ENCODE measurements at regions not wholly inside any gene's neighbourhood (a gene's known extent, or its start where the extent isn't known, plus 50 kb on each side); places are given as distances from the start of the nearest gene placed in this dataset.
A peak's percentile ranks its signal among the peaks of the same experiment; 100 is the strongest.
"Not testable (repeated sequence)": the region's sequence is repeated elsewhere in the genome, so short reads cannot be mapped to it uniquely, and the experiment has no call there.

DNA sequence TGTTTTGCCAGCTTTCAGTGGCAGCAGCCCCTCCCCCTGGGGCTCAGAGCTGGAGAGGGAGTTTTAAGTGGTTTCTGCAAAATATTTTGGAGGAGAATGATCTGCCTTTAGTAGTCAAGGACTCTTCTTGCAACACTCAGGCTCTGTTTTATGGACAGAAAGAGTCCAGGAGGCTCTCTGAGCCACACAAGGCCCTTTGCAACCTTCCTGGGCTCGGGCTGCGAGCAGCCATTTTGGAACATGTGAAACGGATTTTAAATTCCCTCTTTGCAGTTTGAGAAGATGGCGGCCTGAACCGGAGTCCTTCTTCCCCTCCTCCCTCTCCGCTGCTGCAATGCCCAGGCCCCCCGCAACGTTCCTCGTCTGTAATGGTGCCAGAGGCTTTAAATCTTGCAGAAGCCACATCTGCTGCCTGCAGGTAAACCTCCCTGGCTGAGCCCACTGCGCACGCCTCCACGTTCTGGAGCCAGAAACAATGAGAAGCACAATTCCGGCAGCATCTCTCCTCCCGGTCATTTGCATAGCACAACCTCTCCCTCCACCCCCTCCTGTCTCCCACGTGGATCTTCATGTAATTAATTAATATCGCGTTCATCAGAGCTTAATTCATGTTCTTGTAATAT is 386.1 kb downstream of the SEC14L1 start:
- Mint-ChIP-seq H3K9me3 (no peaks in the 10 kb centered on the region), H3K27me3 (peaks cover 3% of the 10 kb centered on the region), H3K27ac (no peak overlapping the region), H3K4me3 (no peak overlapping the region), H3K4me1 (no peaks in the 10 kb centered on the region), H3K36me3 (no peaks in the 10 kb centered on the region)

DNA sequence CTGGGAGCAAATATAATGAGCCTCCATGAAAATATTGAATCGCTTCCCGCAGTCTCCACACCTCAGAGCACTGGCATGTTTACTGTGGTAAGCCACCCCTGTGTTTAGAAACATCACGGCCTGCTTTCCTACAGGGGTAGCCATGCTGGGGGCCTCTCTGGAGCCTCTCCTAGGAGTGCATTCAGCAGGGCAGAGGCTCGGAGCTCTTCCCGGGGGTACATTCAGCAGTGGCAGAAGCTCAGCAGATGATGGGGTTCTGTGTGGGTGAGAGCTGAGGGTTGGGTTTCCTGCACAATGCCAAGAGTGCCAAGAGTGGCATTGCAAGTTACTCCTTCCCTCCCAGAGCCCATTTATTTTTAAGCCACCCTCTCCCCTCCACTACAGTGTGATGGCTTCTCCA is 386.6 kb downstream of the SEC14L1 start:
- peaks cover under 1% of the 10 kb centered on the region for H3K4me1 Mint-ChIP-seq
- H3K4me3 Mint-ChIP-seq = no peak overlapping the region
- peaks cover 3% of the 10 kb centered on the region for H3K27me3 Mint-ChIP-seq
- H3K27ac Mint-ChIP-seq = no peak overlapping the region
- no peaks in the 10 kb centered on the region for H3K36me3 Mint-ChIP-seq
- no peaks in the 10 kb centered on the region for H3K9me3 Mint-ChIP-seq

DNA sequence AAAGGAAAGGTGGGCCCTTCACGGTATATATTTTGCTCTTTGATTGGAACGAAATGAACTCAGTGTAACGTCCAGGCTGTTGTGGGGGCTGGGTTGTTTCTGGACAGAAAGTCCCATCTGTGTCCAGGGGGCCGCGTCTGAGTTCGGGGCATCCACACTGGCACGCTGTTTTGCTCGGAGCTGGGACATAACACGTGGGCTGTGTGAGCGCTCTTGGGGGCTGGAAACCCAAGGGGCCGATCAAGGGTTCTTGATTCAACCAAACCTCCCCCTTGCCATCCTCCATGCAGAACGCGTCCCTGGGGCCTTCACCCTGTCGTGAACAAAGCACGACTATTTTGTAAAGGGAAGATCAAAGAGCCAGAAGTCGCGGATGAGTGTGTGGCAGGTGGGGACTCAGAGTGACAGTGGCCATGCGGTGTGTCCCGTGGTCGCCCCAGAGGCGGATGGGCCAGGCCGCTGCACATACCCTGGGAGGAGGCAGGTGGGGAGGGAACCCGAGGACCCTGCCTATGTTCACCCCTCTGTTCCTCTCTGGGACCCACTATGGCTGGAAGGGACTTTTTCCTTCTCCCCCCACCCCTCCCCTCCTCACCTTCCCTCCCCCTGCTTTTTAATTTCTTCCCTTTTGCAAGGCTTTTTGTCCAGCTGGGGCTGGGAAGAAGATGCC is 387.2 kb downstream of the SEC14L1 start:
- Mint-ChIP-seq H3K4me3 (peak overlapping the region; percentile 55), H3K4me1 (peaks cover 4% of the 10 kb centered on the region), H3K27ac (no peak overlapping the region), H3K9me3 (no peaks in the 10 kb centered on the region), H3K27me3 (peaks cover 3% of the 10 kb centered on the region), H3K36me3 (no peaks in the 10 kb centered on the region)

DNA sequence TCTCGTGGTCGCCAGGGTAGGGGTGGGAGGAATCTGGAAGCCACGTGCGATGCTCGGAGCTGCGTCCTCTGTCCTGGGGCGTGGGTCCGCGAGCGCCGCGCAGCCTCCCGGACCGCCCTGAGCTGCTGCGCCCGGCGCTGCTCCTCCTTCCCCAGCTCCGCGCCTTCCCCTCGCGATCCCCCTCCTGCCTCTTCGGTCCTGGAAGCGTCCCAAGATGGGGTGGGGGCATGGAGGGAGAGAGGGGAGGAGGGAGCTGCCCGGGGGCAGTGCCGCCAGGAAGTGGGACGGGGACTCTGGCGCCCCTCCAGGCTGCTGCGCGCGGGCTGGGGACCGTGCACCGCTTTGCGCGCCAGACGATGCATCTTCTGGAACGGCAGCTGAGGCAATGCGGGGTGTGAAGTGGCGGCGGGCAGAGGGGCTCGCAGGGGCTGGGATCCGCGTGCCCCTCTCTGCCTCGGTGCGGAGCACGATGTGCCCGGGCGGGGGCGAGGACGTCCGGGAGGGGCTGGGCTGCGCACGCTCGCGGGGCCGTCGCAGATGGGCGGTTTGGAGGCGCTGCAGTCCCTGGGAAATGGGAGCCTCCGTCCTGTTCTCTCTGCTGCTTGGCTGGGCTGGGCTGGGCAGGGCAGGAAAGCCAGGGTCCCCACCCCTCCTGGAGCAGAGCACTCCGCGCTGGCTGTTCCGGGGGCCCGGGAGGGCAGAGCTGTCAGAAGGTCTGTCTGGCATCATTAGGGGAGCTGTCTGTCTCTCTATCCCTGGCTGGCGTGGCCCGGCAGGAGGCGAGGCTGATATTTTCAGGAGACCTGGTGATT is 388.0 kb downstream of the SEC14L1 start:
- Mint-ChIP-seq H3K27ac (no peak overlapping the region), H3K36me3 (no peaks in the 10 kb centered on the region), H3K4me3 (peak overlapping the region; percentile 54), H3K4me1 (peaks cover 4% of the 10 kb centered on the region), H3K27me3 (peaks cover 3% of the 10 kb centered on the region), H3K9me3 (no peaks in the 10 kb centered on the region)

GRCh38 chr17:77529328-77529650 is 388.5 kb downstream of the SEC14L1 start:
- H3K4me3 Mint-ChIP-seq = peak overlapping the region; percentile 54
- H3K27ac Mint-ChIP-seq = no peak overlapping the region
- H3K9me3 Mint-ChIP-seq = no peaks in the 10 kb centered on the region
- H3K4me1 Mint-ChIP-seq = peaks cover 4% of the 10 kb centered on the region
- H3K36me3 Mint-ChIP-seq = peaks cover 1% of the 10 kb centered on the region
- H3K27me3 Mint-ChIP-seq = peaks cover 3% of the 10 kb centered on the region

GRCh38 chr17:77530591-77530990 is 389.8 kb downstream of the SEC14L1 start:
- peaks cover 4% of the 10 kb centered on the region for H3K4me1 Mint-ChIP-seq

GRCh38 chr17:77531002-77531401 is 390.2 kb downstream of the SEC14L1 start:
- peaks cover 4% of the 10 kb centered on the region for H3K4me1 Mint-ChIP-seq
- H3K4me3 Mint-ChIP-seq = no peak overlapping the region
- no peak overlapping the region for H3K27ac Mint-ChIP-seq
- peaks cover 3% of the 10 kb centered on the region for H3K36me3 Mint-ChIP-seq
- no peaks in the 10 kb centered on the region for H3K9me3 Mint-ChIP-seq
- H3K27me3 Mint-ChIP-seq = peaks cover 3% of the 10 kb centered on the region

More at GRCh38 chr17:77530591-77530990, 389.8 kb downstream of the SEC14L1 start:
- Mint-ChIP-seq H3K36me3 (peaks cover 3% of the 10 kb centered on the region), H3K27ac (no peak overlapping the region), H3K4me3 (no peak overlapping the region), H3K9me3 (no peaks in the 10 kb centered on the region), H3K27me3 (peaks cover 3% of the 10 kb centered on the region)

- Mint-ChIP-seq H3K36me3 (peaks cover 3% of the 10 kb centered on the region), H3K9me3 (no peaks in the 10 kb centered on the region), H3K27ac (no peak overlapping the region), H3K4me3 (no peak overlapping the region), H3K27me3 (peaks cover 3% of the 10 kb centered on the region), H3K4me1 (peaks cover 4% of the 10 kb centered on the region)
These were observed 390.9 kb downstream of the SEC14L1 start for GRCh38 chr17:77531641-77532040.

GRCh38 chr17:77533697-77534096 is 392.9 kb downstream of the SEC14L1 start:
- H3K4me1 Mint-ChIP-seq, H3K27ac Mint-ChIP-seq, H3K4me3 Mint-ChIP-seq, H3K9me3 Mint-ChIP-seq, H3K36me3 Mint-ChIP-seq, H3K27me3 Mint-ChIP-seq: not testable (repeated sequence)

DNA sequence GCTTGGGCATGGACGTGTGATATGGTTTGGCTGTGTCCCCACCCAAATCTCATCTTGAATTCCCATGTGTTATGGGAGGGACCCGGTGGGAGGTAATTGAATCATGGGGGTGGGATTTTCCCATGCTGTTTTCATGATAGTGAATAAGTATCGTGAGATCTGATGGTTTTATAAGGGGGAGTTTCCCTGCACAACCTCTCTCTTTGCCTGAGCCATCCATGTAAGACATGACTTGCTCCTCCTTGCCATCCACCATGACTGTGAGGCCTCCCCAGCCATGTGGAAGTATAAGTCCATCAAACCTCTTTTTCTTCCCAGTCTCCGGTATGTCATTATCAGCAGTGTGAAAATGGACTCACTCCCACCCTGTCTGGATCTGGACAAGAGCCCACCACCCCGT is 393.4 kb downstream of the SEC14L1 start:
- no peak overlapping the region for H3K4me3 Mint-ChIP-seq
- peaks cover 1% of the 10 kb centered on the region for H3K27me3 Mint-ChIP-seq
- H3K36me3 Mint-ChIP-seq = peaks cover 3% of the 10 kb centered on the region
- no peaks in the 10 kb centered on the region for H3K9me3 Mint-ChIP-seq
- H3K27ac Mint-ChIP-seq = no peak overlapping the region
- H3K4me1 Mint-ChIP-seq = peaks cover 4% of the 10 kb centered on the region

DNA sequence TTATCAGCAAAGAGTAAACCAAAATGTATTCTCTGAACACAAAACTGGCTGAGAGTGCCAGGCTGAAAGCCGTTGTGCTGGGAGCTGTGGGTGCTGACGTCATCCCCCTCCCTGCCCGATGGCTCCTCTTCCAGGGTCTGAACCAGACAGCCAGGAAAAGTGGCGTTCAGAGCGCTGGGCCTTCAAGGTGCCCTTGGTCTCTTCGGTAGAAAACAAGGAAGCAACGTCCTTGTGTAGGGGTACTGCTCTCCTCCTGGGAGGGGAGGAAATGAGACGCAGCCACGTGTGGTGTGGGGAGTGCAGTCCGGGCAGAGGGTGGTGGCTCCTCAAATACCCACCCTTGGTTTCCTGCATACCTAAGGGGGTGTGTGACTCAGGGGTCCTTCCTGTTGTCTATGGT is 394.7 kb downstream of the SEC14L1 start:
- Mint-ChIP-seq H3K27ac (no peak overlapping the region), H3K4me1 (peaks cover 4% of the 10 kb centered on the region), H3K36me3 (peaks cover 3% of the 10 kb centered on the region), H3K9me3 (no peaks in the 10 kb centered on the region), H3K27me3 (no peaks in the 10 kb centered on the region), H3K4me3 (no peak overlapping the region)

DNA sequence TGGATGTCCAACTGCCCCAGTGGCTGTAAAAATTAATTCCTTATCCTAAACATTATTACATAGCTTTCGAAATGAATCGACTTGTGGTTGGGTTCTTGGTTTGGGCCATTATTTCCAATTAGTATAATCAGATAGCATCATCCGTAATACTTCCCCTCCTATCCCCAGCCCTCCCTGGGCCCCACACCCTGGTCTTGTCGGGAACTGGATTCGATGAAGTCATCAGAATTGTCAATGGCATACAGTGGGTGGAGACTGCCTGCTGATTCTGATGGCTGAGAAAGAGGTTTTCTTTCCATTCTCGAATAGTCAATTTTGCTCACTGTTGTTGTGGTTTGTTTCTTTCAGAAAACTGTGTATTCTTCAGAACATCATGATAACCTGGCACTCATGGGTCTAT is 395.1 kb downstream of the SEC14L1 start:
- Mint-ChIP-seq H3K27me3 (no peaks in the 10 kb centered on the region), H3K4me1 (peaks cover 4% of the 10 kb centered on the region), H3K36me3 (peaks cover 3% of the 10 kb centered on the region), H3K27ac (no peak overlapping the region), H3K4me3 (no peak overlapping the region), H3K9me3 (no peaks in the 10 kb centered on the region)

DNA sequence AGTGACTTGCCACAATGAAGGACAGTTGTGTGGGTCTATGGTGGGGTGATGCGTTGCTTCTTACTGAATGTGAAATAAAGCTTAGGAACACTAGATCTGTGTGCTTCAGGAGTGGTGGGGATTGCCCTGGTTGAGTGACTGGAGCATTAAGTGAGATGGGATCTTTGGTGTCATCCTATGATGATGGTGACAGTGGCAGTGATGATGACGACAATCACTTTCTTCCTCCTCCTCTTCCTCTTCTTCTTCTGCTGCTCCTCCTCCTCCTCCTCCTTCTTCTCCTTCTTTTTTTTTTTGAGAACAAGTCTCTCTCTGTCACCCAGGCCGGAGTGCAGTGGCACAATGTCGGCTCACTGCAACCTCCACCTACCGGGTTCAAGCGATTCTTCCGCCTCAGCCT is 396.8 kb downstream of the SEC14L1 start:
- H3K27me3 Mint-ChIP-seq = no peaks in the 10 kb centered on the region
- no peak overlapping the region for H3K4me3 Mint-ChIP-seq
- H3K4me1 Mint-ChIP-seq = peaks cover 2% of the 10 kb centered on the region
- peaks cover 3% of the 10 kb centered on the region for H3K36me3 Mint-ChIP-seq
- no peaks in the 10 kb centered on the region for H3K9me3 Mint-ChIP-seq
- no peak overlapping the region for H3K27ac Mint-ChIP-seq

DNA sequence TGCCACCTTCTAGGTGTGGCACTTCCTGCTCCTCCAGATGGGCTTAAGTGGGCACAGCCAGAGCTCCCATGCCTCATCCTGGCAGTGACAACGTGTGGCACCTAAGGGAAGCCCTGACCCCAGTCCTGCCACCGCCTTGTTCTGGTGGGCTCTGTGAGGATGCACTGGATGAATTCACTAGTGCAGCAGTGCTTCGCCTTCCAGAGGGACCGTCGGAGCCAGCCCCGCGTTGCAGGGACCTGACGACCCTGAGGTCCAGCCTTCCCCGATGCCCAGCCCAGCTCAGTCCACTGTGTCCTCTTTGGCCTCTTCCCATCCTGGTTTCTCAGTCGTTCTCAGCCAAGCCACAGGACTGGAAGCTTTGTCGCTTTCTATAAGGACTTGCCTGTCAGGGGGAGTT is 399.8 kb downstream of the SEC14L1 start:
- H3K4me1 Mint-ChIP-seq = no peaks in the 10 kb centered on the region
- no peak overlapping the region for H3K27ac Mint-ChIP-seq
- H3K9me3 Mint-ChIP-seq = no peaks in the 10 kb centered on the region
- H3K36me3 Mint-ChIP-seq = no peaks in the 10 kb centered on the region
- no peaks in the 10 kb centered on the region for H3K27me3 Mint-ChIP-seq
- H3K4me3 Mint-ChIP-seq = no peak overlapping the region

DNA sequence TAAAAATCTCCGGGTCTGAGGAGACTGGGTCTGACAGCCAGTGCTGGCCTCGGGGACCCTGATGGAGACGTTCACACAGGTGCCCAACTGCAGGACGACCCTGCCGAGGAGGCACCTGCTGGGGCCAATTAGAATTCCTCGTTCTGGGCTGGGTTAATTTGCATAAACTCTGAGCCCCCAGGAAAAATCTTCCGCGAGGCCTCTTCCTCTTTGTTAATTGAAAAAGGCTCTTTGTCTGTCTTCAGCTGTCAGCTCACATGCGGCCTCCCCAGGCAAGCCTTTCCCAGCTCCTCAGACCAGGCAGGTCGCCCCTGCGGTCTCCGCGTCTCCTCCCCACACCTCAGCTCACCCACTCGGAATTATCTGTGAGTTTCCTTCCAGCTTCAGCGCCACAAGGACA is 400.2 kb downstream of the SEC14L1 start:
- Mint-ChIP-seq H3K4me1 (no peaks in the 10 kb centered on the region), H3K36me3 (no peaks in the 10 kb centered on the region), H3K27ac (no peak overlapping the region), H3K27me3 (no peaks in the 10 kb centered on the region), H3K4me3 (no peak overlapping the region), H3K9me3 (no peaks in the 10 kb centered on the region)

- H3K27me3 Mint-ChIP-seq = no peaks in the 10 kb centered on the region
- no peak overlapping the region for H3K27ac Mint-ChIP-seq
- no peaks in the 10 kb centered on the region for H3K9me3 Mint-ChIP-seq
- no peaks in the 10 kb centered on the region for H3K36me3 Mint-ChIP-seq
- no peak overlapping the region for H3K4me3 Mint-ChIP-seq
- H3K4me1 Mint-ChIP-seq = no peaks in the 10 kb centered on the region
These were observed 401.2 kb downstream of the SEC14L1 start for GRCh38 chr17:77542011-77542410.

Measured in activated naive CD4-positive, alpha-beta T cell treated with anti-CD3 and anti-CD28 coated beads, Interleukin-2, amount 50 U/mL, for 24 hours (primary cell).